ENCODE measurements at regions not wholly inside any gene's neighbourhood (a gene's known extent, or its start where the extent isn't known, plus 50 kb on each side); places are given as distances from the start of the nearest gene placed in this dataset.
"Not testable (repeated sequence)": the region's sequence is repeated elsewhere in the genome, so short reads cannot be mapped to it uniquely, and the experiment has no call there.

DNA sequence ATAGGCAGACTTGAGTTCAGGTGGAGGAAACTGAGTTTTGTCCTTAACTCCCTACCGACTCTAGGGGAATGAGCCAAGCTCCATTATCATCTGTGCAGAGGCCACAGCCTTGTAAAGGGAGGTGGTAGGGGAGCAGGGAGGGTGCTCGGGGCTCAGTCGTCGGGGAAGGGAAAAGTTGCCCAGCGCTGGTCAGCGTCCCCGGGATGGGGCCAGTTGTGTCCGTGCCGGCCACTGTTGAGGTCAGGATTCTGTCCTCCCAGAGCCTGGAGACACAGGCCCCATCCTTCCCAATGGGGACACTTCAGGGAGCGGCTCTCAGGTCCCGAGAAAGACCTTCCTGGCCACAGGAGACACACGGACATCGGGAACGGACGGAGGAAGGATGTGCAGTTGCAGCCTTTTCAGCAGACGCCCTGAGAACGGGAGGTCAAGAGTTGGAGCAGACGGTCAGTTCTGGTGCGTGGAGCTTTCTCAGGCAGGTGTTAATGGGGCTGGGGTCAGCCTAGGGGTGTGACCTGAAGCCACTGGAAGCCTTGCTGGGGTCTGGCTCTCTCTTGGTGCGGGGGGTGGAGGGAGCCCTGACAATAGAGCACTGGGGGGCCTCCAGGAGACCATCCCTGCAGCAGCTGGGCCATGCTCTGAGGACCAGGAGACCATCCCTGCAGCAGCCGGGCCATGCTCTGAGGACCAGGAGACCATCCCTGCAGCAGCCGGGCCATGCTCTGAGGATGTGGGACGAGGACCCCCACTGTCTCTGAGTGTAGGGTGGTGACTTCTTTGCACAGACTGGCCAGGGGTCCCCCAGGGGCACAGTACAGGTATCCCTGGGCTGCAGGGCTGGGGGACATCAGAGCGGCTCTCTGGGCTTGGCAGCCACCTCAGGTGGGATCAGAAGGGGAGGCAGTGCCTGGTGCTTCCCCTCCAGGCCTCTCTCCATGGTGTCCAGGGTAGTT, 394.7 kb downstream of the TMEM121 start:
- TF ChIP-seq, protein P1, sequence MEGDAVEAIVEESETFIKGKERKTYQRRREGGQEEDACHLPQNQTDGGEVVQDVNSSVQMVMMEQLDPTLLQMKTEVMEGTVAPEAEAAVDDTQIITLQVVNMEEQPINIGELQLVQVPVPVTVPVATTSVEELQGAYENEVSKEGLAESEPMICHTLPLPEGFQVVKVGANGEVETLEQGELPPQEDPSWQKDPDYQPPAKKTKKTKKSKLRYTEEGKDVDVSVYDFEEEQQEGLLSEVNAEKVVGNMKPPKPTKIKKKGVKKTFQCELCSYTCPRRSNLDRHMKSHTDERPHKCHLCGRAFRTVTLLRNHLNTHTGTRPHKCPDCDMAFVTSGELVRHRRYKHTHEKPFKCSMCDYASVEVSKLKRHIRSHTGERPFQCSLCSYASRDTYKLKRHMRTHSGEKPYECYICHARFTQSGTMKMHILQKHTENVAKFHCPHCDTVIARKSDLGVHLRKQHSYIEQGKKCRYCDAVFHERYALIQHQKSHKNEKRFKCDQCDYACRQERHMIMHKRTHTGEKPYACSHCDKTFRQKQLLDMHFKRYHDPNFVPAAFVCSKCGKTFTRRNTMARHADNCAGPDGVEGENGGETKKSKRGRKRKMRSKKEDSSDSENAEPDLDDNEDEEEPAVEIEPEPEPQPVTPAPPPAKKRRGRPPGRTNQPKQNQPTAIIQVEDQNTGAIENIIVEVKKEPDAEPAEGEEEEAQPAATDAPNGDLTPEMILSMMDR (IDR thresholded peaks at IDR 0.05; ENCODE audit: extremely low read depth in 1 of 2, insufficient read depth in 1 of 2, low read depth in 1 of 2, low read length in 2 of 2) = not testable (repeated sequence)
- TF ChIP-seq POLR2A (IDR thresholded peaks at IDR 0.05; ENCODE audit: low read depth, low read length); FOS (IDR thresholded peaks at IDR 0.05; ENCODE audit: borderline replicate concordance, insufficient read depth, low read length): not testable (repeated sequence)

Measured in endothelial cell of umbilical vein (primary cell).